H1 (cell line): ENCODE measurements at regions not wholly inside any gene's neighbourhood (a gene's known extent, or its start where the extent isn't known, plus 50 kb on each side); places are given as distances from the start of the nearest gene placed in this dataset.

Experiments used
- CTCF ChIA-PET: fragments of 300-600 bp; sonication (Branson Sonifier 250); formaldehyde crosslinking; loops from one replicate; lab custom pipeline; 2021; ENCODE audit not compliant: partially characterized antibody; lab: Charles Lee
- POLR2A ChIA-PET: fragments of 300-600 bp; sonication (Branson Sonifier 250); formaldehyde crosslinking; loops from one replicate; lab custom pipeline; 2021; ENCODE audit warnings: inconsistent platforms; ENCODE audit not compliant: partially characterized antibody; lab: Charles Lee
- DNase-seq, 2 experiments: peaks; one replicate each; pipeline versions ENCODE4 v3.0.0 to v3.0.0-alpha.2; 2010 to 2022; ENCODE audit warnings: low spot score in 2 of 2, low read depth in 1 of 2, mixed read lengths in 1 of 2
- FAIRE-seq: peaks from 2 replicates; lab custom pipeline; 2011; peaks lifted over from hg19 to GRCh38; lab: Jason Lieb, UNC
- H2AFZ ChIP-seq: 2 replicates; pipeline ENCODE4 v1.8.1; 2012; ENCODE audit warnings: low read length, inconsistent platforms
- H2AK5ac ChIP-seq: 2 replicates; pipeline ENCODE4 v1.6.1; 2013; ENCODE audit warnings: low read depth, low read length
- H2BK120ac ChIP-seq: replicated peaks from 2 replicates; pipeline ENCODE3; 2013; ENCODE audit warnings: low read depth, low read length, inconsistent platforms
- H2BK12ac ChIP-seq: 2 replicates; pipeline ENCODE4 v1.6.1; 2013; ENCODE audit warnings: low read depth, low read length
- H2BK15ac ChIP-seq: 2 replicates; pipeline ENCODE4 v1.6.1; 2013; ENCODE audit warnings: low read length
- H2BK20ac ChIP-seq: 2 replicates; pipeline ENCODE4 v1.6.1; 2013; ENCODE audit warnings: low read length
- H2BK5ac ChIP-seq: 2 replicates; pipeline ENCODE4 v1.6.1; 2013; ENCODE audit warnings: low read depth, low read length
- H3K14ac ChIP-seq: 2 replicates; pipeline ENCODE4 v1.6.1; 2013; ENCODE audit warnings: inconsistent platforms; ENCODE audit not compliant: insufficient read length
- H3K18ac ChIP-seq: 2 replicates; pipeline ENCODE4 v1.6.1; 2013; ENCODE audit warnings: low read length; ENCODE audit errors: extremely low read depth
- H3K23ac ChIP-seq: 2 replicates; pipeline ENCODE4 v1.6.1; 2013; ENCODE audit warnings: inconsistent platforms; ENCODE audit not compliant: insufficient read length
- H3K23me2 ChIP-seq: 2 replicates; pipeline ENCODE4 v1.6.1; 2013; ENCODE audit warnings: low read depth, low read length
- H3K27ac ChIP-seq: 2 replicates; pipeline ENCODE4 v1.6.1; 2011; ENCODE audit warnings: low read depth, low read length, inconsistent platforms
- H3K27me3 ChIP-seq, 4 experiments: replicated peaks in 1 of 4; 1 replicate in 1 of 4; 2 replicates in 3 of 4; pipeline versions ENCODE4 v1.6.1 to v1.8.1; 2011 to 2013; ENCODE audit warnings: low read length in 3 of 4, mild to moderate bottlenecking in 3 of 4, inconsistent platforms in 2 of 4, mixed read lengths in 2 of 4, moderate library complexity in 1 of 4; ENCODE audit not compliant: control insufficient read depth in 3 of 4, insufficient read depth in 3 of 4; ENCODE audit errors: extremely low read depth in 1 of 4
- H3K36me3 ChIP-seq, 4 experiments: 2 replicates each; pipeline versions ENCODE4 v1.6.1 to v1.8.1; 2011 to 2013; ENCODE audit warnings: mild to moderate bottlenecking in 4 of 4, low read length in 3 of 4, moderate library complexity in 2 of 4, control low read depth in 1 of 4, inconsistent platforms in 1 of 4; ENCODE audit not compliant: insufficient read depth in 4 of 4, control insufficient read depth in 2 of 4
- H3K4ac ChIP-seq: replicated peaks from 2 replicates; pipeline ENCODE3; 2013; ENCODE audit warnings: low read length, low read depth, mixed read lengths, inconsistent platforms; ENCODE audit not compliant: insufficient read length
- H3K4me1 ChIP-seq, 4 experiments: replicated peaks in 1 of 4; 1 replicate in 1 of 4; 2 replicates in 3 of 4; pipeline versions ENCODE4 v1.6.1 to v1.8.1; 2011 to 2013; ENCODE audit warnings: low read length in 3 of 4, inconsistent platforms in 2 of 4, mixed read lengths in 1 of 4; ENCODE audit not compliant: insufficient read depth in 4 of 4, control insufficient read depth in 3 of 4
- H3K4me2 ChIP-seq, 2 experiments: 2 replicates each; pipeline versions ENCODE4 v1.6.1 to v1.8.1; 2011 to 2013; ENCODE audit warnings: low read depth in 2 of 2, low read length in 2 of 2, control low read depth in 1 of 2, inconsistent platforms in 1 of 2, mild to moderate bottlenecking in 1 of 2; ENCODE audit not compliant: insufficient read depth in 1 of 2
- H3K4me3 ChIP-seq, 4 experiments: fragments of 200-600, 300-600 bp in 1 of 4; sonication (generic), shearing (Covaris generic), sonication (Bioruptor Twin) in 1 of 4; 2 replicates each; pipeline versions ENCODE4 v1.5.1 to v1.8.1; 2011 to 2016; ENCODE audit warnings: low read length in 4 of 4, low read depth in 3 of 4, control low read depth in 2 of 4, inconsistent platforms in 2 of 4, mild to moderate bottlenecking in 2 of 4, mixed read lengths in 1 of 4, moderate library complexity in 1 of 4; ENCODE audit not compliant: insufficient read depth in 2 of 4; ENCODE audit errors: extremely low read depth in 1 of 4
- H3K56ac ChIP-seq: replicated peaks from 2 replicates; pipeline ENCODE3; 2013; ENCODE audit warnings: low read depth, mild to moderate bottlenecking, mixed read lengths, low read length, inconsistent platforms; ENCODE audit not compliant: insufficient read length
- H3K79me1 ChIP-seq: 2 replicates; pipeline ENCODE4 v1.6.1; 2013; ENCODE audit warnings: low read depth, low read length, control low read depth
- H3K79me2 ChIP-seq, 2 experiments: 2 replicates each; pipeline versions ENCODE4 v1.6.1 to v1.8.1; 2012 to 2013; ENCODE audit warnings: low read length in 2 of 2, mild to moderate bottlenecking in 2 of 2, inconsistent platforms in 1 of 2; ENCODE audit not compliant: insufficient read depth in 2 of 2, control insufficient read depth in 1 of 2
- H3K9ac ChIP-seq, 4 experiments: replicated peaks in 1 of 4; 1 replicate in 1 of 4; 2 replicates in 3 of 4; pipeline versions ENCODE4 v1.6.1 to v1.8.1; 2011 to 2013; ENCODE audit warnings: low read depth in 3 of 4, low read length in 3 of 4, control low read depth in 2 of 4, mild to moderate bottlenecking in 2 of 4, moderate library complexity in 2 of 4, inconsistent platforms in 1 of 4; ENCODE audit errors: extremely low read depth in 1 of 4
- H3K9me3 ChIP-seq, 2 experiments: 2 replicates each; pipeline versions ENCODE4 v1.6.1 to v1.8.1; 2012 to 2013; ENCODE audit warnings: mild to moderate bottlenecking in 2 of 2, moderate library complexity in 2 of 2, control low read depth in 1 of 2, inconsistent platforms in 1 of 2, low read depth in 1 of 2, low read length in 1 of 2, mixed read lengths in 1 of 2; ENCODE audit not compliant: insufficient read depth in 2 of 2
- H4K20me1 ChIP-seq, 2 experiments: replicated peaks in 1 of 2; 2 replicates each; pipeline versions ENCODE3 to v1.8.1; 2011 to 2013; ENCODE audit warnings: inconsistent platforms in 2 of 2, low read length in 2 of 2, mild to moderate bottlenecking in 1 of 2; ENCODE audit not compliant: insufficient read depth in 2 of 2, control insufficient read depth in 1 of 2
- H4K5ac ChIP-seq: 2 replicates; pipeline ENCODE4 v1.6.1; 2013; ENCODE audit warnings: low read length, low read depth, mixed read lengths, inconsistent platforms; ENCODE audit not compliant: insufficient read length
- H4K8ac ChIP-seq: 2 replicates; pipeline ENCODE4 v1.8.0; 2013; ENCODE audit warnings: mild to moderate bottlenecking, moderate library complexity, low read length, inconsistent platforms; ENCODE audit not compliant: insufficient read depth; ENCODE audit errors: extremely low read depth
- H4K91ac ChIP-seq: replicated peaks from 2 replicates; pipeline ENCODE3; 2013; ENCODE audit warnings: low read length, mixed read lengths, inconsistent platforms; ENCODE audit not compliant: insufficient read length
- CREB1 ChIP-seq: IDR thresholded peaks from 2 replicates; pipeline ENCODE4 v1.6.1; 2012; ENCODE audit warnings: inconsistent platforms
- WGBS, 2 experiments: shearing (Covaris generic) in 1 of 2; methylation state at CpG; one replicate each; pipeline versions ENCODE4 v1.1.6 to v1.1.7; 2013 to 2015; ENCODE audit warnings: low lambda C conversion rate in 2 of 2, mixed read lengths in 2 of 2, inconsistent platforms in 1 of 2, low coverage in 1 of 2, missing lambda C conversion rate in 1 of 2; ENCODE audit not compliant: insufficient replicate concordance in 2 of 2, insufficient coverage in 1 of 2, insufficient read length in 1 of 2; ENCODE audit errors: extremely low coverage in 1 of 2, missing lambda C conversion rate in 1 of 2; 5-methylcytosine and 5-hydroxymethylcytosine counted together

- CTCF ChIA-PET = interaction anchor here (0.7 to 1.0 kb wide), 2 partner anchors 65 to 68 kb away, joined by 3 read pairs; no protein-coding TSS in a partner anchor
- H3K4me3 ChIP-seq = no peak overlapping the region
These were observed 344.3 kb downstream of the BRD1 start for GRCh38 chr22:49483281-49483870.

More at GRCh38 chr22:49483281-49483870, 344.3 kb downstream of the BRD1 start:
- Histone ChIP-seq H3K27ac (no peak overlapping the region), H4K8ac (no peak overlapping the region; the same call in 1 of the 2 replicates), H3K18ac (no peak overlapping the region; the same call in 1 of the 2 replicates), H3K14ac (no peak overlapping the region), H3K56ac (no peak overlapping the region), H2BK12ac (no peak overlapping the region), H4K5ac (no peak overlapping the region), H3K27me3 (no peaks in the 10 kb centered on the region), H2BK120ac (no peak overlapping the region), H2AFZ (no peak overlapping the region), H2AK5ac (peak overlapping the region; percentile 28; the same call in 1 of the 2 replicates), H2BK5ac (0 out of 2 replicates have a peak overlapping the region, but pooled peaks have one; percentile 12), H3K36me3 (no peaks in the 10 kb centered on the region), H3K4me2 (no peak overlapping the region), H4K20me1 (no peaks in the 10 kb centered on the region), H3K4me1 (peaks cover 0 to 27% (median 12%) of the 10 kb centered on the region in 4 experiments; a peak in 5 of 7 replicates), H2BK15ac (peak overlapping the region; percentile 10; the same call in 1 of the 2 replicates), H4K91ac (peak overlapping the region; percentile 44), H3K23ac (no peak overlapping the region), H3K23me2 (peaks cover 3% of the 10 kb centered on the region; the same call in 1 of the 2 replicates), H3K4ac (no peak overlapping the region), H3K9ac (no peak overlapping the region), H3K79me2 (no peaks in the 10 kb centered on the region), H3K9me3 (no peaks in the 10 kb centered on the region), H2BK20ac (peak overlapping the region; percentile 72; the same call in 1 of the 2 replicates), H3K79me1 (no peaks in the 10 kb centered on the region)
- DNase-seq (no peak), FAIRE-seq (no peak)
- POLR2A ChIA-PET = no interaction called here
- 92% methylated on average over 17 of the region's 17 CpGs; no CpG with 5 or more reads in 1 of the 2 experiments for WGBS, 2 experiments
- TF ChIP-seq CREB1 = no peak
